LNCaP clone FGC (cell line): ENCODE measurements at regions not wholly inside any gene's neighbourhood (a gene's known extent, or its start where the extent isn't known, plus 50 kb on each side); places are given as distances from the start of the nearest gene placed in this dataset.

Experiments used
- DNase-seq: peaks from one replicate; pipeline ENCODE4 v3.0.0-alpha.2; 2011; ENCODE audit warnings: low read depth
- H3K4me3 ChIP-seq: 2 replicates; pipeline ENCODE4 v1.5.1; 2011; ENCODE audit warnings: mild to moderate bottlenecking, low read depth, low read length, control low read depth
- TF ChIP-seq, protein P1 (sequence below): IDR thresholded peaks from 2 replicates; pipeline ENCODE4 v1.5.1; 2012; ENCODE audit warnings: mild to moderate bottlenecking; ENCODE audit not compliant: control insufficient read depth, insufficient read depth; ENCODE audit errors: extremely low read depth

DNA sequence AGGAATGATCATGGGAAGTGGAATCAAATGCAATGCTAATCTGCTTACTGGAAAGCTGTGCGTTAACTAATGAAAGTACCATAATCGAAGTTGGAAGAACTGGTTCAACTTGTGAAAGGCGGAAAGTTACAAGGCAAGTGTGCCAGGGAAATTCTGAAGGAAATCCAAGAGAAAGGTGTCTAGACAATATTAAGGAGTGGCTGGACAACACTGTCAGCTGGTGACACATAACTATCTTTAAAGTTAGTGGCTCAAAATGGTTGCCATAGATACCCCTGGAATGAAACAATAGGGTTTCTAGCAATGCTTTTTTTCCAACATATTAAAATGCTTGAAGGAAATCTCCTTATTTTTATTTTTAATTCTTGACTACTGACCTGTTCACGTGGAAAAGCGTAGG, 90.4 kb downstream of the BMP2 start:
- TF ChIP-seq, protein P1, sequence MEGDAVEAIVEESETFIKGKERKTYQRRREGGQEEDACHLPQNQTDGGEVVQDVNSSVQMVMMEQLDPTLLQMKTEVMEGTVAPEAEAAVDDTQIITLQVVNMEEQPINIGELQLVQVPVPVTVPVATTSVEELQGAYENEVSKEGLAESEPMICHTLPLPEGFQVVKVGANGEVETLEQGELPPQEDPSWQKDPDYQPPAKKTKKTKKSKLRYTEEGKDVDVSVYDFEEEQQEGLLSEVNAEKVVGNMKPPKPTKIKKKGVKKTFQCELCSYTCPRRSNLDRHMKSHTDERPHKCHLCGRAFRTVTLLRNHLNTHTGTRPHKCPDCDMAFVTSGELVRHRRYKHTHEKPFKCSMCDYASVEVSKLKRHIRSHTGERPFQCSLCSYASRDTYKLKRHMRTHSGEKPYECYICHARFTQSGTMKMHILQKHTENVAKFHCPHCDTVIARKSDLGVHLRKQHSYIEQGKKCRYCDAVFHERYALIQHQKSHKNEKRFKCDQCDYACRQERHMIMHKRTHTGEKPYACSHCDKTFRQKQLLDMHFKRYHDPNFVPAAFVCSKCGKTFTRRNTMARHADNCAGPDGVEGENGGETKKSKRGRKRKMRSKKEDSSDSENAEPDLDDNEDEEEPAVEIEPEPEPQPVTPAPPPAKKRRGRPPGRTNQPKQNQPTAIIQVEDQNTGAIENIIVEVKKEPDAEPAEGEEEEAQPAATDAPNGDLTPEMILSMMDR: no peak
- peak; percentile 26 for DNase-seq
- H3K4me3 ChIP-seq: no peak overlapping the region

DNA sequence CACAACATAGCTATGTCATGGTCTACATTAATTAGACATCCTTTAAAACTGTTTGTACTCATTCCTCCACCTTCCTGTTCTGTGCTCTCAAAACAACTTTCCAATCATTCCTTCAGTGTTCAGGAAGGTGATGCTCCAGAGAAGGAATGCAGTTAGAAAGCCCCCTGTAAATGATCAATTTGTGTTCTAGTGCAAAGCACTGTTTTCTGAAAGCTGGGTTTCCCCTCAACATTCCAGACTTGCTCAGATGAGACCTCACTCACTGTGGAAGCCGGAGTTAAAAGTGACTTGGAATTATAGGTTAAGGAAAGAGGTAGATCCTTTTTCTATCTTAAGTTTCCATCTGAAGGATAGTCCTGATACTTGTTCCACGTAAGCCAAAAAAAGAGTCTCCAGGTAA, 95.9 kb downstream of the BMP2 start:
- TF ChIP-seq, protein P1: no peak
- DNase-seq: no peak
- H3K4me3 ChIP-seq: no peak overlapping the region

DNA sequence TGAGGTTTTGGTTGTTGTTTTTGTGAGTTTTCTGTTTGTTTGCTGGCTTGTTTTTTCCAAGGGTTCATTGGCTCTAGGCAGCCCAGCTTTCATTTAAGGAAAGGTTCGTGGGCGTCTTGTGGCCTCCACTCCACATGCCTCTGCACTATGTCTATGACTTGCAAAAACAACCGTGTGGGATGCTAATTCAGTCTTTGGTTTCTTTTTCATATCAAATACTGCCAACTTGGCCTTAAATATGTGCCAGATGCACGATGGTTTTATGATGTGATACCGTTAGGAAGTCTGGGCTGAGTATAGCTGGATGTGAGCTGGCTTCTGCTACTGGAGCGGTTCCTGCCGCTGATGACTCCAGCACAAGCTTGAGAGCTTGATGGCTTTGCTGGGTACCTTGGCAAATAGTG, 96.3 kb downstream of the BMP2 start:
- no peak overlapping the region for H3K4me3 ChIP-seq
- TF ChIP-seq, protein P1: no peak
- no peak for DNase-seq

DNA sequence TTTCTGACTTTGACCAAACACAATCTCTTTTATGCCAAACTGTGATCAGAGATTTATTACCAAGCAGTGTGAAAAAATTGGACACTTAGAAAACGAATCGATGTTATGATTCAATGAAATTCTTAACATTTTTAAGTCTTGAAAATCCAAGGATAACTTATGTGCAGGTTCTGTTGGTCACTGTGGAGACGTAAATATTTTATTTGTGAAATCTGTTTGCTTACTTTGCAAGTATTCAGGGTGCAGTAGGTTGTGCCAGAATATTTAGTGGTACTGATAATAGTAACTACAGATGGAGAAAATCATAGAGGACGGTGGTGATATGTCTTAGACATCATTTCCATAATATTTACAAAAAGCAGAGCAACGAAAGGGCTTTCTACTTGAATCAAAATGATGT, 97.3 kb downstream of the BMP2 start:
- H3K4me3 ChIP-seq: no peak overlapping the region
- TF ChIP-seq, protein P1: no peak
- DNase-seq: no peak

DNA sequence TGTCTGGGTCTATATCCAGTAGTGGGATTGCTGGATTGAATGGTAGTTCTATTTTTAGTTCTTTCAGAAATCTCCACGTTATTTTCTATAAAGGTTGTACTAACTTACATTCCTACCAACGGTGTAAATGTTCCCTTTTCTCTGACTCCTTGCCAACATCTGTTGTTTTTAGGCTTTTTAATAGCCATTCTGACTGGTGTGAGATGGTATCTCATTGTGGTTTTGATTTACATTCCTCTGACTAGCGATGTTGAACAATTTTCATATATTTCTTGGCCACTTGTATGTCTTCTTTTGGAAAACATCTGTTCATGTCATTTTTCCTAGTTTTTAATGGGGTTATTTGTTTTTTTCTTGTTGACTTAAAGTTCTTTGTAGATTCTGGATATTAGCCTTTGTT, 99.3 kb downstream of the BMP2 start:
- no peak overlapping the region for H3K4me3 ChIP-seq
- TF ChIP-seq, protein P1: no peak
- no peak for DNase-seq

DNA sequence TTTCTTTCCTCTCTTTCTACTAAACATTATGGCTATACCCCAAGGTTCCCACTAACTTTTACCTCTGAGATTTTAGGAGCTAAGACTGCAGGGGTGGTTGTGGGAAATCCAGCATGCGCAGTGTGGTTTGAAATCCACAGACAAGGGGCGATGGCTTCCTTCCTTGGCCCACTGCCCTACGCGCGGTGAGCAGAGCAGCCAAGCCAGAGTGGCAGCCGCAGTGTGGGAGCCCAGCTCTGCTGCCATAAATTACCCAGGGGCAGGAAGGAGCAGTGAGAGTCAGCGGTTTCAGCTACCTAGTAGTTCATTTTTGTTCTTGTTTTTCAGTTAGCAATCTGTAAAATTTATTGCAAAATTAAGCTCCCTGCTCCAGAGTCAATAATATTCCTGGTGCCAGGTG, 101.4 kb downstream of the BMP2 start:
- no peak for DNase-seq
- TF ChIP-seq, protein P1: no peak
- H3K4me3 ChIP-seq: no peak overlapping the region

DNA sequence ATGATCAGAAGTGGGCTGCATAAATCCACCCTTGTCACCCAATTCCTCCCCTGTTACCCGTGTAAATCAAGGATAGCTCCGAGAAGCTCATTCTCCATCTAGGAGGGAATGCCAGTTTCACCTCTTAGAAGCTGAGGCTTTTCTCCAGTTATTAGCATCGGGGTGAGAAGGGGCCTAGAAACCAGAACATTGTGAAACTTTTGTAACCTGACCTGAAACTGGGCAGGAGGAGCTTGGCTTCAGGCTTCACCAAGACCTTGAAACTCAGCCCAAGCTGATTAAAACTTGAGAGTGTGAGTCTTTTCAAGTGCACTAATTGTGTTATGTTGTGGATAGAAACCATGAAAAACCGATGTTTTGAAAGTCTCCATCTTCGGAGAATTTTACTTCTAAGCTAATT, 103.1 kb downstream of the BMP2 start:
- TF ChIP-seq, protein P1: no peak
- DNase-seq: no peak

More for the DNA sequence above, 103.1 kb downstream of the BMP2 start:
- H3K4me3 ChIP-seq: no peak overlapping the region
